CD4-positive, alpha-beta T cell (primary cell): ENCODE measurements at regions not wholly inside any gene's neighbourhood (a gene's known extent, or its start where the extent isn't known, plus 50 kb on each side); places are given as distances from the start of the nearest gene placed in this dataset.

Source experiments
- ATAC-seq: fragments of 200-7000 bp; cut with Tn5 transposase; one replicate; pipeline ENCODE4 v1.10.0; 2022; ENCODE audit warnings: mild to moderate bottlenecking; ENCODE audit not compliant: poor library complexity
- CTCF ChIA-PET: fragments of 350-600 bp; sonication (Branson Sonifier 250); formaldehyde crosslinking; loops from one replicate; lab custom pipeline; 2021; ENCODE audit warnings: antibody characterized with exemption, inconsistent platforms; lab: Charles Lee
- POLR2A ChIA-PET: fragments of 350-600 bp; sonication (Branson Sonifier 250); formaldehyde crosslinking; loops from one replicate; lab custom pipeline; 2021; ENCODE audit warnings: antibody characterized with exemption, inconsistent platforms; lab: Charles Lee
- DNase-seq, 14 experiments: peaks; one replicate each; pipeline ENCODE4 v3.0.0-alpha.2; 2013 to 2020; ENCODE audit warnings: mixed read lengths in 2 of 14
- H3K27ac ChIP-seq, 2 donors: one replicate each; pipeline versions ENCODE4 v1.5.1 to v1.7.0; 2013; ENCODE audit warnings: low read length in 2 of 2, low read depth in 1 of 2, mild to moderate bottlenecking in 1 of 2
- H3K27me3 ChIP-seq, 2 experiments: 1 replicate in 1 of 2; 2 replicates in 1 of 2; pipeline versions ENCODE4 v1.6.1 to v1.7.0; 2013; ENCODE audit warnings: low read length in 2 of 2, control low read depth in 1 of 2, mild to moderate bottlenecking in 1 of 2, moderate library complexity in 1 of 2; ENCODE audit not compliant: insufficient read depth in 2 of 2, control insufficient read depth in 1 of 2
- H3K36me3 ChIP-seq: one replicate; pipeline ENCODE4 v1.6.1; 2013; ENCODE audit warnings: low read length, control low read depth; ENCODE audit not compliant: insufficient read depth
- H3K4me1 ChIP-seq: one replicate; pipeline ENCODE4 v1.6.1; 2013; ENCODE audit warnings: low read length, control low read depth; ENCODE audit not compliant: insufficient read depth
- H3K4me3 ChIP-seq: one replicate; pipeline ENCODE4 v1.5.1; 2013; ENCODE audit warnings: mild to moderate bottlenecking, low read length, moderate library complexity
- H3K9me3 ChIP-seq, 2 experiments: 1 replicate in 1 of 2; 2 replicates in 1 of 2; pipeline versions ENCODE4 v1.6.1 to v1.7.0; 2013; ENCODE audit warnings: low read length in 2 of 2, mild to moderate bottlenecking in 2 of 2, control low read depth in 1 of 2, moderate library complexity in 1 of 2; ENCODE audit not compliant: control insufficient read depth in 1 of 2, insufficient read depth in 1 of 2
- H3K27ac Mint-ChIP-seq: one replicate; pipeline ENCODE4 v1.8.0; 2020; ENCODE audit warnings: mixed read lengths
- H3K27me3 Mint-ChIP-seq: one replicate; pipeline ENCODE4 v1.8.0; 2021; ENCODE audit warnings: mixed read lengths
- H3K36me3 Mint-ChIP-seq: one replicate; pipeline ENCODE4 v1.8.0; 2021; ENCODE audit warnings: low read depth, mixed read lengths
- H3K4me1 Mint-ChIP-seq: one replicate; pipeline ENCODE4 v1.8.0; 2021; ENCODE audit warnings: low read depth, mixed read lengths
- H3K4me3 Mint-ChIP-seq: one replicate; pipeline ENCODE4 v1.8.0; 2020; ENCODE audit warnings: mild to moderate bottlenecking, mixed read lengths
- H3K9me3 Mint-ChIP-seq: one replicate; pipeline ENCODE4 v1.8.0; 2020; ENCODE audit warnings: mixed read lengths
- CTCF ChIP-seq: fragments of 200-600 bp; IDR thresholded peaks from one replicate; pipeline ENCODE4 v1.8.0; 2022; ENCODE audit warnings: antibody characterized with exemption, mild to moderate bottlenecking
- intact Hi-C, 2 experiments: fragments of 100-400 bp; cut with DNase I in 1 of 2; cut with micrococcal nuclease in 1 of 2; formaldehyde crosslinking; loops; one replicate each; pipeline versions ENCODE4 v1.15.1 to v1.9.0; 2023 to 2025; cut with DNase I, micrococcal nuclease

DNA sequence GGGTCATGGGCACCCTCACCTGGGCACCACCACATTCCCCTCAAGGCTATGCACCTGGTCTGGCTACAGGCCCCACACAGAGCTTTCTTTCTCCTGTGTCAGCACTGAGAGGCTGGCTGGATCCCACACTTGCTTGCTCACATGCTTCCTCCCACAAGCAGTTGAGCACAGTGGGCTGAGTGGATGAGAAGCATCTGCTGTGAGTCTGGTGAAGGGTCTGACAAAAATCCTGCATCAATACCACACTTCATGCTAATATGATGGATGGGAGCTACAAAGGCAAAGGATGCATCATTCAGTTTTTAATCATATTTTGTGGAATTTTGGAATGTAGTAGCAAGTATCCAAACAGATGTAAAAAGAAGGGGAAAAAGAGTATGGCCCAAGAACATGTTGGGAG lies 830.8 kb upstream of the PTPRD start:
- H3K27ac Mint-ChIP-seq: no peak overlapping the region
- TF ChIP-seq CTCF: no peak
- Histone ChIP-seq H3K4me3 (no peak overlapping the region), H3K36me3 (no peaks in the 10 kb centered on the region), H3K27me3 (no peaks in the 10 kb centered on the region), H3K27ac (no peak overlapping the region), H3K9me3 (peaks cover 4 to 15% of the 10 kb centered on the region in 2 experiments), H3K4me1 (no peaks in the 10 kb centered on the region)
- ATAC-seq: no peak
- no peaks in the 10 kb centered on the region for H3K36me3 Mint-ChIP-seq
- no peaks in the 10 kb centered on the region for H3K4me1 Mint-ChIP-seq
- DNase-seq: no peak
- no peaks in the 10 kb centered on the region for H3K27me3 Mint-ChIP-seq
- H3K9me3 Mint-ChIP-seq: peaks cover 22% of the 10 kb centered on the region
- POLR2A ChIA-PET: no interaction called here
- H3K4me3 Mint-ChIP-seq: no peak overlapping the region
- CTCF ChIA-PET: no interaction called here
- intact Hi-C loops: no loop called here

- no peak overlapping the region for H3K4me3 ChIP-seq
Observed at GRCh38 chr9:11457825-11458790, 845.3 kb upstream of the PTPRD start.

DNA sequence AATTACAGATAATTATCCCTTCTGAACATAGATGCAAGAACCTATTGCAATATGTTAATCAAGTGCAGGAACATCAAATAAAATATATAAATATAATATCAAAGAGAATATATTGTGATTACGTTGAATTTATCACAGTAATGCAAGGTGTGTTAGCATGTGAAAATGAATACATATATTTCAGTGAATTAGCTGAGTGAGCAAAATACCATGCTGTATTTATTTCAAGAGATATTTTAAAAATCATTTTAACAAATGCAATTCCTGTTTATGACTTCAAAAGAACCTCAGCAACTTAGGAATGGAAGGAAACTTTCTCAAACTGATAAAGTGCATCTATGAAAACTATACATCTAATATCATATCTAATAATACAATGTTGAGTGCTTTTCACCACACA lies 856.9 kb upstream of the PTPRD start:
- CTCF ChIA-PET: no interaction called here
- Mint-ChIP-seq H3K27me3 (no peaks in the 10 kb centered on the region), H3K36me3 (no peaks in the 10 kb centered on the region), H3K4me1 (no peaks in the 10 kb centered on the region), H3K27ac (no peak overlapping the region), H3K4me3 (no peak overlapping the region), H3K9me3 (peaks cover under 1% of the 10 kb centered on the region)
- H3K4me1 ChIP-seq: no peaks in the 10 kb centered on the region
- H3K27ac ChIP-seq: no peak overlapping the region
- POLR2A ChIA-PET: no interaction called here
- TF ChIP-seq CTCF: no peak
- DNase-seq (no peak), ATAC-seq (no peak)
- intact Hi-C loops: no loop called here
- H3K9me3 ChIP-seq: peaks cover 4 to 18% of the 10 kb centered on the region in 2 experiments
- H3K4me3 ChIP-seq: no peak overlapping the region
- no peaks in the 10 kb centered on the region for H3K36me3 ChIP-seq
- no peaks in the 10 kb centered on the region for H3K27me3 ChIP-seq

More at GRCh38 chr9:11457825-11458790, 845.3 kb upstream of the PTPRD start:
- Histone ChIP-seq H3K27ac (no peak overlapping the region), H3K9me3 (peaks cover 4 to 5% of the 10 kb centered on the region in 2 experiments), H3K4me1 (no peaks in the 10 kb centered on the region), H3K36me3 (no peaks in the 10 kb centered on the region), H3K27me3 (no peaks in the 10 kb centered on the region)
- H3K4me3 Mint-ChIP-seq: no peak overlapping the region
- ChIA-PET POLR2A (no interaction called here), CTCF (no interaction called here)
- H3K9me3 Mint-ChIP-seq: peaks cover 3% of the 10 kb centered on the region
- no peak for DNase-seq
- intact Hi-C loops: no loop called here
- H3K4me1 Mint-ChIP-seq: no peaks in the 10 kb centered on the region
- no peak for TF ChIP-seq CTCF
- H3K36me3 Mint-ChIP-seq: no peaks in the 10 kb centered on the region
- H3K27ac Mint-ChIP-seq: no peak overlapping the region
- no peaks in the 10 kb centered on the region for H3K27me3 Mint-ChIP-seq
- ATAC-seq: no peak
